Omental fat pad (tissue), 3 donors: ENCODE measurements at regions not wholly inside any gene's neighbourhood (a gene's known extent, or its start where the extent isn't known, plus 50 kb on each side); places are given as distances from the start of the nearest gene placed in this dataset.

ENCODE experiments used
- ATAC-seq: fragments of 150-250 bp; one replicate; pipeline ENCODE4 v1.9.1; 2016; ENCODE audit warnings: mild to moderate bottlenecking, moderate library complexity; ENCODE audit not compliant: low FRiP score
- DNase-seq: peaks from one replicate; pipeline ENCODE4 v3.0.0-alpha.2; 2019; ENCODE audit warnings: low spot score
- TF ChIP-seq, protein P1 (sequence below), 3 donors: fragments of 450-650 bp; IDR thresholded peaks; one replicate each; pipeline ENCODE4 v1.5.1; 2016 to 2017; ENCODE audit warnings: antibody characterized with exemption in 3 of 3, mild to moderate bottlenecking in 3 of 3, moderate library complexity in 2 of 3

DNA sequence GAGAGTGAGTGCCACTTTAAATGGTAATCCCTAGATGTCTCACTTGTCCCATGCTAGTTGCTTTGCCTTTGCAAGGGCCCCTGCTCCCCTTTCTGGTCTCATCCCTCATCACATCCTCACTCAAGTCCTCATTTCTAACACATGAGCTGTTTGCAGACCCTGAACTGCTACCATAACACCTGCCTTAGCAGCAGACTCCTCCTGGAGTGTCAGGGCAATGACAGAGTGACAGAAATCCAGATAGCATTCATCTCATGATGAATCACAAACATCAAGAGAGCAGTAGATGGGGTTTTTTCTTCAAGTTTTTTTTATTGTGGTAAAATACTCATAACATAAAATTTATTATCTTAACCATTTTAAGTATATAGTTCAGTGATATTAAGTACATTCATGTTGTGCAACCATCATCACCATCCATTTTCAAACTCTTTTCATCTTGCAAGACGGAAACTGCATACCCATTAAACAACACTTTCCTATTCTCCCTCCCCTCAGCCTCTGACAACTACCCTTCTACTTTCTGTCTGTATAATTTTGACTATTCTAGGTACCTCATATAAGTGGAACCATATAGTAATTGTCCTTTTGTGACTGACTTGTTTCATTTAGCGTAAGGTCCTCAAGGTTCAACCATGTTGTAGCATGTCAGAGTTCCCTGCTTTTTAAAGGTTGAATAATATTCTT, 133.2 kb upstream of the RPS6KA3 start:
- TF ChIP-seq, protein P1, sequence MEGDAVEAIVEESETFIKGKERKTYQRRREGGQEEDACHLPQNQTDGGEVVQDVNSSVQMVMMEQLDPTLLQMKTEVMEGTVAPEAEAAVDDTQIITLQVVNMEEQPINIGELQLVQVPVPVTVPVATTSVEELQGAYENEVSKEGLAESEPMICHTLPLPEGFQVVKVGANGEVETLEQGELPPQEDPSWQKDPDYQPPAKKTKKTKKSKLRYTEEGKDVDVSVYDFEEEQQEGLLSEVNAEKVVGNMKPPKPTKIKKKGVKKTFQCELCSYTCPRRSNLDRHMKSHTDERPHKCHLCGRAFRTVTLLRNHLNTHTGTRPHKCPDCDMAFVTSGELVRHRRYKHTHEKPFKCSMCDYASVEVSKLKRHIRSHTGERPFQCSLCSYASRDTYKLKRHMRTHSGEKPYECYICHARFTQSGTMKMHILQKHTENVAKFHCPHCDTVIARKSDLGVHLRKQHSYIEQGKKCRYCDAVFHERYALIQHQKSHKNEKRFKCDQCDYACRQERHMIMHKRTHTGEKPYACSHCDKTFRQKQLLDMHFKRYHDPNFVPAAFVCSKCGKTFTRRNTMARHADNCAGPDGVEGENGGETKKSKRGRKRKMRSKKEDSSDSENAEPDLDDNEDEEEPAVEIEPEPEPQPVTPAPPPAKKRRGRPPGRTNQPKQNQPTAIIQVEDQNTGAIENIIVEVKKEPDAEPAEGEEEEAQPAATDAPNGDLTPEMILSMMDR (IDR thresholded peaks at IDR 0.05), result no peak
- no peak for ATAC-seq
- DNase-seq, result no peak

DNA sequence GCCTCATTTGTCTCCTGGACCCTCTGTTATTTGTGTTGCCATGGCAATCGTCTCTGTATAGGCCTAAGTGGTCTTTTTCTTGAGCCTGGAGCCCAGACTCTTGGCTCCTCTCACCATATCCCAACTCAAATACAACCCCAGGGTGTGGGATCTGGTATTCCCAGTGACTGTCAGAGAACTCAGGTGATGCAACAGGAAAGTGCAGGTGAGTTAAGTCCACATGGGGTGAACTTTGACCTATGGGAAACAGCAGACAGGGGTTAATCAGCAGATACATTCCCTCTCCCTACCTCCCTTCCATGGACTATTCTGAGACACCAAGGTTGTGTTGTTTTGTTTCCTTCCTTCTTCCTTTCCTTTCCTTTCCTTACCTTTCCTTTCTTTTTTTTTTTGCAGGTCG, 130.9 kb upstream of the RPS6KA3 start:
- ATAC-seq (no peak), DNase-seq (no peak)
- TF ChIP-seq, protein P1 (IDR thresholded peaks at IDR 0.05), result no peak

DNA sequence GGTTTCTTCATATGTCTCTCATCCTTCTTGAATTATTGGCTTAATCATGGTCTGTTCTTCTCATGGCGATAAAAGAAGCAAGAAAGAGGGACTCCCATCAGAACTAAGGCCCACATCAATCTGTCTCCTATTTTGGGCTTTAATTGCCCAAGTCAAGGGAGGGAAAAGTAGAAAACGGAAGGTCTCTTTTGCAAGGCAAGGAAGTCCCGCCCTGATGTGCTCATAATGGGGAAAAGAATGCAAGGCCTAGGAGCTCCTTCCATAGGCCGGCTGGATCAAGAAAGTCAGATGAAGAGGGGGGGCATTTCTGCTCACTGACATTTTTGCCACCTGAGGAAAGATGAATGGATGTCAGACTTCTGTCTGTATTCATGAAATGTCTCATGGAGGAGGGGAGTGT, 127.7 kb upstream of the RPS6KA3 start:
- DNase-seq, result no peak
- no peak for ATAC-seq
- TF ChIP-seq, protein P1 (IDR thresholded peaks at IDR 0.05), result no peak

DNA sequence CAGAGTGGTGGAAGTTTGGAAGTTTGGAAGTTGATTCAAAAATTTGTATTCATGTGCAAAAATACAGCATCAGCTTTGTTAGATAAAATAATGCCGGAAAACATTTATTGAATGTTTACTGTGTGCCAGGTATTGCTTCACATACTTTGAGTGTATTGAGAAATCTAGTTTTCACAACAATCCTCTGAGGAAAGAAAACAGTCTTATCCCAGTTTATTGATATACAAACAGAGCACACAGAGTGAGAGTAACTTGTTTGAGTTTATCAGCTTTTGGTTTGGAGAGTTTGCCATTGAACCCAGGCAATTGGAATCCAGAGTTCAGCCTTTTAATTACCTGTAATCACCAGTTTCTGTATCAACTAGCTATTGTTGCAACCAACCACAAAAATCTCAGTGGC, 127.2 kb upstream of the RPS6KA3 start:
- ATAC-seq (no peak), DNase-seq (no peak)
- TF ChIP-seq, protein P1 (IDR thresholded peaks at IDR 0.05), result no peak

DNA sequence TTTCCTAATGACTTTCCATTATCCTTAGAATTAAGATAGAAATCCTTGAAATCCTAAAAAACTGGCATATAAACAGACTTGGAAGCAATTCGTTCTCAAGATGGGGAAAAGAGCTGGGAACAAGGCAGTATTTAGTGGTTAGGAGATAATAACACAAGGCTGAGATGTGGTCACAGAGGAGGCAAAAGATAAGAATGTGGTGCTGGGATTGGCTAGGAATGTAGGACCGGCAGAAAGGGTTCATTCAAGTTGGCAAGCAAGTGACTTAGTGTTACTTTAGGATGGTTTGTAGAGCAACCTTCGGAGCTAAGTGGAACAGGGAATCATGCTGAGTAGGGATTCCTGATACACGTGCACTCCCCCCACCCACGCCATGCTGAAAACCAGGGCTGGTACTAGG, 121.9 kb upstream of the RPS6KA3 start:
- DNase-seq, result no peak
- TF ChIP-seq, protein P1 (IDR thresholded peaks at IDR 0.05), result no peak
- no peak for ATAC-seq

DNA sequence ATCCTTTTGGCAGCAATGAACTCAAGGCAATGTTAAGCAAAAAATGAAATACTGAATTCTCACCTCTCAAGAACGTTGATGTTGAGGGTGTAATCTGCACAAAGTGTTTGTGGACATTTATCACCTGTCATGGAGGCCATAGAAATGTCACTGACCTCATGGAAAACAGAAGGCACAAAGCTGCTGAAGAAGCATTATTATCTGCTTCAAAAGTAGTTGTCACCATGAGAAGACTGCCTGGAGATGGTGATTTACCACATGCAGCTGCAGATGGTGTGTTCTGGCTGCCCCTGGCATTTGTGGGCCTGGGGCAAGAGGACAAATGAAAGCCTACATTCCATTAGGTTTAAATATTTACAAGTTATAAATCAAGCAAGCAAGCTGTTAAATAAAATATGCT, 116.8 kb upstream of the RPS6KA3 start:
- no peak for ATAC-seq
- TF ChIP-seq, protein P1 (IDR thresholded peaks at IDR 0.05), result no peak
- no peak for DNase-seq

DNA sequence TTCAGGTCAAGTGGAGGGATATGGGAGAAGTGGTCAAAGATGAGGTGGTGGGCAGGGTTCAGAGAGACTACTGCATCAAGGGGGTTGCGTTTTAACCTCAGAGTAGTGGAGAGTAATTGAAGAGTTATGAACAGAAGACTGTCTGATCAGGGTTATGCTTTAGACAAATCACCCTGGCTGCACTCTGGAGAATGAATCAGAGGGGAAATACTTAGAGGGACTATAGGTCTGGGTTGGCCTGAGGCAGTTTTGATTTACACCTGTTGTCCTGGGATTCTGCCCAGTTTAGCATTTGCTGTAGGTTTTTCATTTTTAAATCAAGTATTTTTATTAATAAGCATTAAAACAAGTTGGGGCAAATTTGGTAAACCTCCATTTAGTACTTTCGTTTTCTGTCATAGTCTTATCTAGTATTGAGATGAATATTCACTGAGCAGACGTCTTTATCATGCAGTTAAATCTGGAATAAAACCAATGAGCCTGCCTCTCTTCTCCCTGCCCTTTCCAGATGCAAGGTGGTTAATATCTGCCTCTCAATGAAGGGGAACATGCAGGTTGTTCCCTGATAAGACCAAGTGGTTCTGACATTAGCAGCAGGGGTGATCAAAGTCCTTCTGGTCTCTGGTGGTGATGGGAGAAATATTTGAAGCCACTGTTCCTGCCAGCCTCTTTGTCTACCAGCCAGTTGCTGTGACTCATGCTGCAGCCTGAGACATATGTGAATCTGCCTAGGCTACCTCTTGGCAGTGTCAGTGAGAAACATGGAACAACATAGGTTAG, 116.0 kb upstream of the RPS6KA3 start:
- DNase-seq, result no peak
- TF ChIP-seq, protein P1 (IDR thresholded peaks at IDR 0.05), result no peak
- ATAC-seq, result peak; percentile 57
